Ishikawa (cell line): ENCODE measurements at regions not wholly inside any gene's neighbourhood (a gene's known extent, or its start where the extent isn't known, plus 50 kb on each side); places are given as distances from the start of the nearest gene placed in this dataset.

Experiments used
- CEBPB ChIP-seq: IDR thresholded peaks from 2 replicates; pipeline ENCODE4 v1.6.1; 2012
- CREB1 ChIP-seq: IDR thresholded peaks from 2 replicates; pipeline ENCODE4 v1.6.1; 2012; ENCODE audit warnings: low read depth
- EGR1 ChIP-seq: IDR thresholded peaks from 2 replicates; pipeline ENCODE4 v1.6.1; 2012
- EP300 ChIP-seq: IDR thresholded peaks from 2 replicates; pipeline ENCODE4 v1.6.1; 2012; ENCODE audit warnings: borderline replicate concordance
- FOXM1 ChIP-seq: IDR thresholded peaks from 2 replicates; pipeline ENCODE4 v1.6.1; 2012; ENCODE audit warnings: low read depth, borderline replicate concordance
- MAX ChIP-seq: IDR thresholded peaks from 2 replicates; pipeline ENCODE4 v1.6.1; 2012
- NFIC ChIP-seq: IDR thresholded peaks from 2 replicates; pipeline ENCODE4 v1.6.1; 2012
- RAD21 ChIP-seq: IDR thresholded peaks from 2 replicates; pipeline ENCODE4 v1.6.1; 2012; ENCODE audit warnings: low read depth
- REST ChIP-seq: IDR thresholded peaks from 2 replicates; pipeline ENCODE4 v1.6.1; 2012; ENCODE audit warnings: low read depth, mild to moderate bottlenecking
- TAF1 ChIP-seq: IDR thresholded peaks from 2 replicates; pipeline ENCODE4 v1.6.1; 2012; ENCODE audit warnings: low read depth, mild to moderate bottlenecking
- TCF12 ChIP-seq: IDR thresholded peaks from 2 replicates; pipeline ENCODE4 v1.6.1; 2012; ENCODE audit warnings: low read depth
- TEAD4 ChIP-seq: IDR thresholded peaks from 2 replicates; pipeline ENCODE4 v1.6.1; 2012
- USF1 ChIP-seq: IDR thresholded peaks from 2 replicates; pipeline ENCODE4 v1.6.1; 2012
- YY1 ChIP-seq: IDR thresholded peaks from 2 replicates; pipeline ENCODE4 v1.6.1; 2012; ENCODE audit warnings: low read depth
- ZBTB7A ChIP-seq: IDR thresholded peaks from 2 replicates; pipeline ENCODE4 v1.6.1; 2012; ENCODE audit warnings: low read depth

- no peak for TF ChIP-seq EGR1
- no peak for TF ChIP-seq CREB1
- no peak for TF ChIP-seq NFIC
- TF ChIP-seq REST, result no peak
These were observed 448.5 kb downstream of the TCERG1L start for GRCh38 chr10:130863044-130863443.

GRCh38 chr10:130864961-130865818 lies 446.3 kb downstream of the TCERG1L start:
- no peak for TF ChIP-seq NFIC
- TF ChIP-seq TEAD4, result no peak
- TF ChIP-seq CREB1, result no peak
- no peak for TF ChIP-seq RAD21
- no peak for TF ChIP-seq EGR1
- no peak for TF ChIP-seq TCF12
- no peak for TF ChIP-seq TAF1
- TF ChIP-seq FOXM1, result no peak

GRCh38 chr10:130866857-130867256 lies 444.7 kb downstream of the TCERG1L start:
- no peak for TF ChIP-seq REST
- no peak for TF ChIP-seq YY1
- TF ChIP-seq ZBTB7A, result no peak
- no peak for TF ChIP-seq CREB1
- no peak for TF ChIP-seq EP300

GRCh38 chr10:130867446-130868194 lies 443.9 kb downstream of the TCERG1L start:
- no peak for TF ChIP-seq USF1

- TF ChIP-seq EGR1, result no peak
- no peak for TF ChIP-seq TAF1
- TF ChIP-seq RAD21, result no peak
- TF ChIP-seq EP300, result no peak
- TF ChIP-seq YY1, result no peak
- no peak for TF ChIP-seq CEBPB
- TF ChIP-seq MAX, result no peak
These were observed 442.2 kb downstream of the TCERG1L start for GRCh38 chr10:130869179-130869841.

GRCh38 chr10:130871406-130871805 lies 440.1 kb downstream of the TCERG1L start:
- TF ChIP-seq NFIC (no peak), EP300 (no peak)

- TF ChIP-seq EP300 (no peak), CREB1 (no peak), NFIC (no peak), EGR1 (no peak), TCF12 (no peak), FOXM1 (no peak), TEAD4 (no peak), RAD21 (no peak), USF1 (no peak), TAF1 (no peak), MAX (no peak), YY1 (no peak), ZBTB7A (no peak), CEBPB (no peak), REST (no peak)
These were observed 437.9 kb downstream of the TCERG1L start for GRCh38 chr10:130873636-130874035.
